Stomach (tissue), 8 donors: ENCODE measurements at regions not wholly inside any gene's neighbourhood (a gene's known extent, or its start where the extent isn't known, plus 50 kb on each side); places are given as distances from the start of the nearest gene placed in this dataset.

Experiments used
- DNase-seq, 2 donors: peaks; one replicate each; pipeline versions ENCODE4 v3.0.0 to v3.0.0-alpha.2; 2013 to 2019
- H3K27ac ChIP-seq, 5 donors: fragments of 200-600 bp in 4 of 5; sonication (generic) in 4 of 5; one replicate each; pipeline ENCODE4 v1.5.1; 2013 to 2019; ENCODE audit warnings: mild to moderate bottlenecking in 1 of 5, moderate library complexity in 1 of 5
- H3K27me3 ChIP-seq, 3 donors: fragments of 200-600 bp; sonication (generic); one replicate each; pipeline ENCODE4 v1.5.1; 2017 to 2019; ENCODE audit warnings: mixed run types in 1 of 3
- H3K36me3 ChIP-seq, 4 donors: fragments of 200-600 bp; sonication (generic); 1 replicate in 3 of 4; 2 replicates in 1 of 4; pipeline ENCODE4 v1.5.1; 2016 to 2019
- H3K4me1 ChIP-seq, 4 donors: fragments of 200-600 bp; sonication (generic); one replicate each; pipeline ENCODE4 v1.5.1; 2016 to 2019
- H3K4me3 ChIP-seq, 4 donors: fragments of 200-600 bp; sonication (generic) in 3 of 4; one replicate each; pipeline ENCODE4 v1.5.1; 2016 to 2019; ENCODE audit warnings: mild to moderate bottlenecking in 1 of 4
- H3K9me3 ChIP-seq, 4 donors: fragments of 200-600 bp; sonication (generic); one replicate each; pipeline ENCODE4 v1.5.1; 2016 to 2019
- EP300 ChIP-seq: sonication (generic); formaldehyde crosslinking; IDR thresholded peaks from one replicate; pipeline ENCODE4 v1.6.1; 2017; ENCODE audit warnings: antibody characterized with exemption
- POLR2A ChIP-seq, 4 donors: fragments of 450-650 bp; IDR thresholded peaks; one replicate each; pipeline ENCODE4 v1.6.1; 2016; ENCODE audit warnings: antibody characterized with exemption in 4 of 4, control low read depth in 2 of 4, mild to moderate bottlenecking in 1 of 4, moderate library complexity in 1 of 4
- POLR2AphosphoS5 ChIP-seq, 3 donors: sonication (generic); formaldehyde crosslinking; IDR thresholded peaks; one replicate each; pipeline ENCODE4 v1.6.1; 2016; ENCODE audit warnings: antibody characterized with exemption in 3 of 3
- WGBS, 5 donors: extraction: QIAGEN DNeasy Blood & Tissue Kit in 3 of 5; methylation state at CpG; one replicate each; pipeline versions ENCODE4 v1.1.5 to v1.1.7; 2013 to 2018; 5-methylcytosine and 5-hydroxymethylcytosine counted together
- intact Hi-C: fragments of 100-400 bp; cut with DNase I; formaldehyde crosslinking; loops from one replicate; pipeline ENCODE4 v1.15.1; 2023; ENCODE audit warnings: low total_unique reads
- TF ChIP-seq, protein P1 (sequence below), 7 experiments: fragments of 450-650 bp in 4 of 7; fragments of 200-600 bp in 3 of 7; sonication (generic) in 3 of 7; IDR thresholded peaks; one replicate each; pipeline ENCODE4 v1.5.1; 2016 to 2019; ENCODE audit warnings: antibody characterized with exemption in 7 of 7, control low read depth in 2 of 7, mild to moderate bottlenecking in 1 of 7
- donor health status: healthy with polysubstance abuse.
- donor health status: Bipolar disorder and iron deficiency.
- donor health status: healthy.

DNA sequence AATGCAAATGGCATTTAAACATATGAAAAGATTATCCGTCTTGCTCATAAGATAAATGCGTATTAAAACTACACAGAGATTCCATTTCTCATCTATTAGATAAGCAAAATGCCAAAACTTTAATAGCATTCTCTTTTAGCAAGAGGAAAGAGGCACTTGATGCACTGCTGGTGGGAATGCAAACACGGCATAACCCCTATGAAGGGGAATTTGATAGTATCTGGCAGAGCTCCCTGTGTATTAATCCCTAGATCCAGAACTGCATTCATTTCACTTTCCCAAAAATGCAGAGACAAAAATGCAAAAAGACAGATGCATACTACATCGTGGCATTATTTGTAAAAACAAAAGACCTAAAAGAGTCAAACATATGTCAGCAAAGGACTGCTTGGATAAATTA, 193.6 kb upstream of the STARD13 start:
- 68 to 77% (median 74%) methylated on average over 4 of the region's 4 CpGs for WGBS, 5 donors
- Histone ChIP-seq H3K4me1 (no peaks in the 10 kb centered on the region), H3K27me3 (no peaks in the 10 kb centered on the region), H3K36me3 (no peaks in the 10 kb centered on the region), H3K9me3 (peaks cover 0 to 19% (median 10%) of the 10 kb centered on the region in 4 donors), H3K27ac (no peak overlapping the region), H3K4me3 (no peak overlapping the region)
- no peak for DNase-seq
- no peak for TF ChIP-seq POLR2AphosphoS5 (IDR thresholded peaks at IDR 0.05)
- intact Hi-C loops, result no loop called here

DNA sequence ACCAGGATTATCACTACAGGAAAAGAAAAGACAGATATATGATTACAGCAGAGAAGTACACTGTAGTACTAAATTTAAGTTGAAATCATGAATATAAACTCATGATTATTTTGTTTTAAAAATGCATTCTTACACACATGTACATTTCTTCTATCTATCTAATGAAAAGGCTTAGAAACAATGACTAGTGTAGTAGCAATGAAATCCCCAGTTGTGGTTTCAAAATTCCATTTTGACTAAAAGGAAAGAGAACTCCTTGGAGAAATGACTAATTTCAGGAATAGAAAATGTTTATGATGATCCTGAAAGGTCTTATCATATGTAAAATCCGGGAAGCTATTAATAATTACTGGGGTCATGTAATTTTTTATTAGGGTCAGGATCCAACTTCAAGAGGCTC, 195.0 kb upstream of the STARD13 start:
- intact Hi-C loops, result no loop called here
- H3K36me3 ChIP-seq, result no peaks in the 10 kb centered on the region
- WGBS, 5 donors, result 73 to 87% (median 83%) methylated on average over 1 of the region's 1 CpG
- TF ChIP-seq POLR2AphosphoS5 (IDR thresholded peaks at IDR 0.05), result no peak
- no peak for TF ChIP-seq POLR2A (IDR thresholded peaks at IDR 0.05)
- no peak for TF ChIP-seq EP300
- TF ChIP-seq, protein P1, sequence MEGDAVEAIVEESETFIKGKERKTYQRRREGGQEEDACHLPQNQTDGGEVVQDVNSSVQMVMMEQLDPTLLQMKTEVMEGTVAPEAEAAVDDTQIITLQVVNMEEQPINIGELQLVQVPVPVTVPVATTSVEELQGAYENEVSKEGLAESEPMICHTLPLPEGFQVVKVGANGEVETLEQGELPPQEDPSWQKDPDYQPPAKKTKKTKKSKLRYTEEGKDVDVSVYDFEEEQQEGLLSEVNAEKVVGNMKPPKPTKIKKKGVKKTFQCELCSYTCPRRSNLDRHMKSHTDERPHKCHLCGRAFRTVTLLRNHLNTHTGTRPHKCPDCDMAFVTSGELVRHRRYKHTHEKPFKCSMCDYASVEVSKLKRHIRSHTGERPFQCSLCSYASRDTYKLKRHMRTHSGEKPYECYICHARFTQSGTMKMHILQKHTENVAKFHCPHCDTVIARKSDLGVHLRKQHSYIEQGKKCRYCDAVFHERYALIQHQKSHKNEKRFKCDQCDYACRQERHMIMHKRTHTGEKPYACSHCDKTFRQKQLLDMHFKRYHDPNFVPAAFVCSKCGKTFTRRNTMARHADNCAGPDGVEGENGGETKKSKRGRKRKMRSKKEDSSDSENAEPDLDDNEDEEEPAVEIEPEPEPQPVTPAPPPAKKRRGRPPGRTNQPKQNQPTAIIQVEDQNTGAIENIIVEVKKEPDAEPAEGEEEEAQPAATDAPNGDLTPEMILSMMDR (IDR thresholded peaks at IDR 0.05), result no peak
- H3K27ac ChIP-seq, result no peak overlapping the region
- H3K4me3 ChIP-seq, result no peak overlapping the region
- H3K9me3 ChIP-seq, result peaks cover 0 to 27% (median 14%) of the 10 kb centered on the region in 4 donors
- H3K4me1 ChIP-seq, result no peaks in the 10 kb centered on the region
- DNase-seq, result no peak
- H3K27me3 ChIP-seq, result no peaks in the 10 kb centered on the region

DNA sequence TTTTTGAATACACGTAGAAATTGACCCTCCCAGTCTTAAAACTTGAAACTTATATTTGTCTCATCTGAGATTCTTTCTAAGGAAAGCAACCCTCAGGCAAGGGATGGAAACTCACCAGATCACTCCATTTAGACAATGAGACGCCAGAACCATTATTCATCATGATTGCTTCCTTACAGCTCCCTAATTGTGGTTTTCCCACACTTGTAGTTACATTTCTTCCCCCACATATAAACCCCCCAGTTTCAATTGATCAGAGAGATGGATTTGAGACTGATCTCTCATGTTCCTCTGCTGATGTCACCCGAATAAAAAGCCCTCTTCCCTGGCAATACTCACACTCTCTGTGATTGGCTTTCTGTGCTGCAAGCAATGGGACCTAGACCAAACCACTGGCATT, 197.9 kb upstream of the STARD13 start:
- no peaks in the 10 kb centered on the region for H3K36me3 ChIP-seq
- intact Hi-C loops, result no loop called here
- TF ChIP-seq POLR2AphosphoS5 (IDR thresholded peaks at IDR 0.05) (no peak), POLR2A (IDR thresholded peaks at IDR 0.05) (no peak), EP300 (no peak)
- TF ChIP-seq, protein P1 (IDR thresholded peaks at IDR 0.05), result no peak
- H3K9me3 ChIP-seq, result peaks cover 0 to 10% (median 5%) of the 10 kb centered on the region in 4 donors
- H3K27me3 ChIP-seq, result no peaks in the 10 kb centered on the region
- no peak for DNase-seq
- H3K27ac ChIP-seq, result no peak overlapping the region
- H3K4me3 ChIP-seq, result no peak overlapping the region
- H3K4me1 ChIP-seq, result peaks cover 0 to 9% (median 0%) of the 10 kb centered on the region in 4 donors
- WGBS, 5 donors, result 88 to 95% (median 94%) methylated on average over 3 of the region's 3 CpGs

DNA sequence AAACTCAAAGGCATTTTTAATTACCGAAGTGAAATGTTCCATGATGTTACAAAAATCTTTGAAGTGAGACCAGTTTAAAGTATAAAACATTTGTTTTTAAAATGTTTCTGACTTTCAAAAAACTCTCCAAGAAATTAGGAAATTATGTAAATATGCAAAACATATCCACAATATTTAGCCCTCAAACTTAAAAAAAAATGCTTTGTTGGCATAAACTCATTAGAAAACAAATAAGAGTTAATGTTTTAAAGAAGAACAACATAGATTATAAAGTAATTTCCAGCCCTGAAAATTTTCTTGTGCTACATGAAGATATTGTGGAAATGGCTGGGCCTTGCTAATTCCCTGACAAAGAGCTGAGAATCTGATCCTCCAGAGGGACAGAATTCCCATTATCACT, 199.7 kb upstream of the STARD13 start:
- 94 to 100% (median 97%) methylated on average over 1 of the region's 1 CpG for WGBS, 5 donors
- no peak overlapping the region for H3K27ac ChIP-seq
- H3K36me3 ChIP-seq, result no peaks in the 10 kb centered on the region
- H3K4me3 ChIP-seq, result no peak overlapping the region
- peaks cover 0 to 9% (median 4%) of the 10 kb centered on the region in 4 donors for H3K9me3 ChIP-seq
- peaks cover 0 to 9% (median 0%) of the 10 kb centered on the region in 4 donors for H3K4me1 ChIP-seq
- H3K27me3 ChIP-seq, result no peaks in the 10 kb centered on the region
- intact Hi-C loops, result no loop called here
- TF ChIP-seq, protein P1 (IDR thresholded peaks at IDR 0.05), result no peak
- TF ChIP-seq POLR2AphosphoS5 (IDR thresholded peaks at IDR 0.05) (no peak), POLR2A (IDR thresholded peaks at IDR 0.05) (no peak), EP300 (no peak)
- DNase-seq, result no peak

DNA sequence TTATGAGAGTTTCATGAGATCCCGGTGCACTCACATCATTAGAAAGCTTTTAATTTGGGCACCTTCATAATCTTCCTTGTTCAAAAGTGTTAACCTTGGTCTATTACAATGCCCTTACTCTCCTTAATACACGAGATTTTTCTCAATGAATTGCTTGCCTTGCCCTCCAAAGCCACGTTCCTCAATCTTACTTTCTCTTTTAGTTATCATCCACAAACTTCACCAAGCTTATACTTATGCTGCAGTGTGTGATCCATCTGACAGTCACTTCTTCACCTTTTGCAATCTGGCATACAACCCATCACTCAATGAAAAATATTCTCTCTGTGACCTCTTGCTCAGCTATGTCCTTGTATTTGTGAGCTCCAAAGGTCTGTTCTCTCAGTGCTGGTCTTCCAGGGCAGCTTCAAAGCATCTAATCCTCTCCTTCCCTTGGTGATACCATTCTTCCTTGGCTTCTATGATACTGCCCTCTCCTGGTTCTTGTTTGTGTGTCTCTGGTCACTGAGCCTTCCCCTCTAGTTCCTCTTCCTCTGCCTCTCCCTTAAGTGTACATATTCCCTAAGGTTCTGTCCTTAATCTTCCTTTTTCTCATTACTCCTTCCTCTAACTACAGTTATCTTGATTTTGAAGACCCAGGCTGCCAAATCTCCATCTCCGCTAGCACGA, 202.2 kb upstream of the STARD13 start:
- intact Hi-C loops, result no loop called here
- no peaks in the 10 kb centered on the region for H3K36me3 ChIP-seq
- peaks cover 0 to 9% (median 4%) of the 10 kb centered on the region in 4 donors for H3K9me3 ChIP-seq
- no peak overlapping the region for H3K4me3 ChIP-seq
- peaks cover 0 to 9% (median 0%) of the 10 kb centered on the region in 4 donors for H3K4me1 ChIP-seq
- H3K27me3 ChIP-seq, result no peaks in the 10 kb centered on the region
- 63 to 75% (median 68%) methylated on average over 5 of the region's 5 CpGs for whole genome bisulfite sequencing, 5 donors
- peak overlapping the region in 2 of 5 donors; percentile 1 to 25 for H3K27ac ChIP-seq
- peak in 1 of 2 donors; percentile 31 for DNase-seq
- TF ChIP-seq, protein P1 (IDR thresholded peaks at IDR 0.05), result peak in 5 of 7 experiments; percentile 16 to 58 (median 32)
- TF ChIP-seq POLR2AphosphoS5 (IDR thresholded peaks at IDR 0.05) (peak in 1 of 3 donors; percentile 49), POLR2A (IDR thresholded peaks at IDR 0.05) (no peak)
